ENCODE measurements at regions not wholly inside any gene's neighbourhood (a gene's known extent, or its start where the extent isn't known, plus 50 kb on each side); places are given as distances from the start of the nearest gene placed in this dataset.

- TF ChIP-seq CTCF (IDR thresholded peaks at IDR 0.05) (no peak), POLR2A (IDR thresholded peaks at IDR 0.05; ENCODE audit: low read depth) (no peak)
Measured at GRCh38 chr20:22908944-22909343, 126.2 kb upstream of the SSTR4 start.
